H1 (cell line): ENCODE measurements at regions not wholly inside any gene's neighbourhood (a gene's known extent, or its start where the extent isn't known, plus 50 kb on each side); places are given as distances from the start of the nearest gene placed in this dataset.
"Not testable (repeated sequence)": the region's sequence is repeated elsewhere in the genome, so short reads cannot be mapped to it uniquely, and the experiment has no call there.

Experiments
- CTCF ChIA-PET: fragments of 300-600 bp; sonication (Branson Sonifier 250); formaldehyde crosslinking; loops from one replicate; lab custom pipeline; 2021; ENCODE audit not compliant: partially characterized antibody; lab: Charles Lee
- POLR2A ChIA-PET: fragments of 300-600 bp; sonication (Branson Sonifier 250); formaldehyde crosslinking; loops from one replicate; lab custom pipeline; 2021; ENCODE audit warnings: inconsistent platforms; ENCODE audit not compliant: partially characterized antibody; lab: Charles Lee
- DNase-seq, 2 experiments: peaks; one replicate each; pipeline versions ENCODE4 v3.0.0 to v3.0.0-alpha.2; 2010 to 2022; ENCODE audit warnings: low spot score in 2 of 2, low read depth in 1 of 2, mixed read lengths in 1 of 2
- FAIRE-seq: peaks from 2 replicates; lab custom pipeline; 2011; peaks lifted over from hg19 to GRCh38; lab: Jason Lieb, UNC
- H2AFZ ChIP-seq: 2 replicates; pipeline ENCODE4 v1.8.1; 2012; ENCODE audit warnings: low read length, inconsistent platforms
- H2AK5ac ChIP-seq: 2 replicates; pipeline ENCODE4 v1.6.1; 2013; ENCODE audit warnings: low read depth, low read length
- H2BK120ac ChIP-seq: replicated peaks from 2 replicates; pipeline ENCODE3; 2013; ENCODE audit warnings: low read depth, low read length, inconsistent platforms
- H2BK12ac ChIP-seq: 2 replicates; pipeline ENCODE4 v1.6.1; 2013; ENCODE audit warnings: low read depth, low read length
- H2BK15ac ChIP-seq: 2 replicates; pipeline ENCODE4 v1.6.1; 2013; ENCODE audit warnings: low read length
- H2BK20ac ChIP-seq: 2 replicates; pipeline ENCODE4 v1.6.1; 2013; ENCODE audit warnings: low read length
- H2BK5ac ChIP-seq: 2 replicates; pipeline ENCODE4 v1.6.1; 2013; ENCODE audit warnings: low read depth, low read length
- H3K14ac ChIP-seq: 2 replicates; pipeline ENCODE4 v1.6.1; 2013; ENCODE audit warnings: inconsistent platforms; ENCODE audit not compliant: insufficient read length
- H3K18ac ChIP-seq: 2 replicates; pipeline ENCODE4 v1.6.1; 2013; ENCODE audit warnings: low read length; ENCODE audit errors: extremely low read depth
- H3K23ac ChIP-seq: 2 replicates; pipeline ENCODE4 v1.6.1; 2013; ENCODE audit warnings: inconsistent platforms; ENCODE audit not compliant: insufficient read length
- H3K23me2 ChIP-seq: 2 replicates; pipeline ENCODE4 v1.6.1; 2013; ENCODE audit warnings: low read depth, low read length
- H3K27ac ChIP-seq: 2 replicates; pipeline ENCODE4 v1.6.1; 2011; ENCODE audit warnings: low read depth, low read length, inconsistent platforms
- H3K27me3 ChIP-seq, 4 experiments: replicated peaks in 1 of 4; 1 replicate in 1 of 4; 2 replicates in 3 of 4; pipeline versions ENCODE4 v1.6.1 to v1.8.1; 2011 to 2013; ENCODE audit warnings: low read length in 3 of 4, mild to moderate bottlenecking in 3 of 4, inconsistent platforms in 2 of 4, mixed read lengths in 2 of 4, moderate library complexity in 1 of 4; ENCODE audit not compliant: control insufficient read depth in 3 of 4, insufficient read depth in 3 of 4; ENCODE audit errors: extremely low read depth in 1 of 4
- H3K36me3 ChIP-seq, 4 experiments: 2 replicates each; pipeline versions ENCODE4 v1.6.1 to v1.8.1; 2011 to 2013; ENCODE audit warnings: mild to moderate bottlenecking in 4 of 4, low read length in 3 of 4, moderate library complexity in 2 of 4, control low read depth in 1 of 4, inconsistent platforms in 1 of 4; ENCODE audit not compliant: insufficient read depth in 4 of 4, control insufficient read depth in 2 of 4
- H3K4ac ChIP-seq: replicated peaks from 2 replicates; pipeline ENCODE3; 2013; ENCODE audit warnings: low read length, low read depth, mixed read lengths, inconsistent platforms; ENCODE audit not compliant: insufficient read length
- H3K4me1 ChIP-seq, 4 experiments: replicated peaks in 1 of 4; 1 replicate in 1 of 4; 2 replicates in 3 of 4; pipeline versions ENCODE4 v1.6.1 to v1.8.1; 2011 to 2013; ENCODE audit warnings: low read length in 3 of 4, inconsistent platforms in 2 of 4, mixed read lengths in 1 of 4; ENCODE audit not compliant: insufficient read depth in 4 of 4, control insufficient read depth in 3 of 4
- H3K4me2 ChIP-seq, 2 experiments: 2 replicates each; pipeline versions ENCODE4 v1.6.1 to v1.8.1; 2011 to 2013; ENCODE audit warnings: low read depth in 2 of 2, low read length in 2 of 2, control low read depth in 1 of 2, inconsistent platforms in 1 of 2, mild to moderate bottlenecking in 1 of 2; ENCODE audit not compliant: insufficient read depth in 1 of 2
- H3K4me3 ChIP-seq, 4 experiments: fragments of 200-600, 300-600 bp in 1 of 4; sonication (generic), shearing (Covaris generic), sonication (Bioruptor Twin) in 1 of 4; 2 replicates each; pipeline versions ENCODE4 v1.5.1 to v1.8.1; 2011 to 2016; ENCODE audit warnings: low read length in 4 of 4, low read depth in 3 of 4, control low read depth in 2 of 4, inconsistent platforms in 2 of 4, mild to moderate bottlenecking in 2 of 4, mixed read lengths in 1 of 4, moderate library complexity in 1 of 4; ENCODE audit not compliant: insufficient read depth in 2 of 4; ENCODE audit errors: extremely low read depth in 1 of 4
- H3K56ac ChIP-seq: replicated peaks from 2 replicates; pipeline ENCODE3; 2013; ENCODE audit warnings: low read depth, mild to moderate bottlenecking, mixed read lengths, low read length, inconsistent platforms; ENCODE audit not compliant: insufficient read length
- H3K79me1 ChIP-seq: 2 replicates; pipeline ENCODE4 v1.6.1; 2013; ENCODE audit warnings: low read depth, low read length, control low read depth
- H3K79me2 ChIP-seq, 2 experiments: 2 replicates each; pipeline versions ENCODE4 v1.6.1 to v1.8.1; 2012 to 2013; ENCODE audit warnings: low read length in 2 of 2, mild to moderate bottlenecking in 2 of 2, inconsistent platforms in 1 of 2; ENCODE audit not compliant: insufficient read depth in 2 of 2, control insufficient read depth in 1 of 2
- H3K9ac ChIP-seq, 4 experiments: replicated peaks in 1 of 4; 1 replicate in 1 of 4; 2 replicates in 3 of 4; pipeline versions ENCODE4 v1.6.1 to v1.8.1; 2011 to 2013; ENCODE audit warnings: low read depth in 3 of 4, low read length in 3 of 4, control low read depth in 2 of 4, mild to moderate bottlenecking in 2 of 4, moderate library complexity in 2 of 4, inconsistent platforms in 1 of 4; ENCODE audit errors: extremely low read depth in 1 of 4
- H3K9me3 ChIP-seq, 2 experiments: 2 replicates each; pipeline versions ENCODE4 v1.6.1 to v1.8.1; 2012 to 2013; ENCODE audit warnings: mild to moderate bottlenecking in 2 of 2, moderate library complexity in 2 of 2, control low read depth in 1 of 2, inconsistent platforms in 1 of 2, low read depth in 1 of 2, low read length in 1 of 2, mixed read lengths in 1 of 2; ENCODE audit not compliant: insufficient read depth in 2 of 2
- H4K20me1 ChIP-seq, 2 experiments: replicated peaks in 1 of 2; 2 replicates each; pipeline versions ENCODE3 to v1.8.1; 2011 to 2013; ENCODE audit warnings: inconsistent platforms in 2 of 2, low read length in 2 of 2, mild to moderate bottlenecking in 1 of 2; ENCODE audit not compliant: insufficient read depth in 2 of 2, control insufficient read depth in 1 of 2
- H4K5ac ChIP-seq: 2 replicates; pipeline ENCODE4 v1.6.1; 2013; ENCODE audit warnings: low read length, low read depth, mixed read lengths, inconsistent platforms; ENCODE audit not compliant: insufficient read length
- H4K8ac ChIP-seq: 2 replicates; pipeline ENCODE4 v1.8.0; 2013; ENCODE audit warnings: mild to moderate bottlenecking, moderate library complexity, low read length, inconsistent platforms; ENCODE audit not compliant: insufficient read depth; ENCODE audit errors: extremely low read depth
- H4K91ac ChIP-seq: replicated peaks from 2 replicates; pipeline ENCODE3; 2013; ENCODE audit warnings: low read length, mixed read lengths, inconsistent platforms; ENCODE audit not compliant: insufficient read length

DNA sequence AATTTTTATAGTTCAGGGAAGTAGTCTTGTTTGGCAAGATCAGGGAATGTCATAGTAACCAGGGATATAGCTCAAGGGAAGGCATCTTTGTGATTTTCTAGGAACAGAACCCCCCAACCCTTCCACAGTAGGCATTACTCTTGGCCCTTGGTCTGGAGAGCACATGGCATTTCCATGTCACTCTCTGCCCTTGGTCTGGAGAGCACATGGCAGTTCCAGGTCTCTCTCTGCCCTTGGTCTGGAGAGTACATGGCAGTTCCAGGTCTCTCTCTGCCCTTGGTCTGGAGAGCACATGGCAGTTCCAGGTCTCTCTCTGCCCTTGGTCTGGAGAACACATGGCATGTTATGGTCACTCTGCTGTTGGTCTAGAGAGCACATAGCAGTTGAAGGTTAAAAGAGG, 297.2 kb upstream of the STEAP1 start:
- not testable (repeated sequence) for H4K91ac ChIP-seq

More for the DNA sequence above, 297.2 kb upstream of the STEAP1 start:
- H3K23ac ChIP-seq, H3K79me1 ChIP-seq, H2BK12ac ChIP-seq, H2BK15ac ChIP-seq, H4K20me1 ChIP-seq, H3K36me3 ChIP-seq, DNase-seq, H4K5ac ChIP-seq, H3K4me2 ChIP-seq, FAIRE-seq, H2BK5ac ChIP-seq, H2AFZ ChIP-seq, H3K4ac ChIP-seq, H2AK5ac ChIP-seq, H2BK120ac ChIP-seq, H3K27ac ChIP-seq, H3K79me2 ChIP-seq, H3K23me2 ChIP-seq, H3K14ac ChIP-seq, H3K4me3 ChIP-seq, H3K27me3 ChIP-seq, H3K56ac ChIP-seq, POLR2A ChIA-PET, H3K18ac ChIP-seq, H4K8ac ChIP-seq, H3K4me1 ChIP-seq, H2BK20ac ChIP-seq, H3K9ac ChIP-seq: not testable (repeated sequence)
- CTCF ChIA-PET: interaction anchor here (0.6 to 1.4 kb wide), 2 partner anchors 12 to 1240 kb away, joined by 3 read pairs; no protein-coding TSS in a partner anchor
- peaks cover 8 to 20% of the 10 kb centered on the region in 2 experiments for H3K9me3 ChIP-seq
